ENCODE measurements at regions not wholly inside any gene's neighbourhood (a gene's known extent, or its start where the extent isn't known, plus 50 kb on each side); places are given as distances from the start of the nearest gene placed in this dataset.

DNA sequence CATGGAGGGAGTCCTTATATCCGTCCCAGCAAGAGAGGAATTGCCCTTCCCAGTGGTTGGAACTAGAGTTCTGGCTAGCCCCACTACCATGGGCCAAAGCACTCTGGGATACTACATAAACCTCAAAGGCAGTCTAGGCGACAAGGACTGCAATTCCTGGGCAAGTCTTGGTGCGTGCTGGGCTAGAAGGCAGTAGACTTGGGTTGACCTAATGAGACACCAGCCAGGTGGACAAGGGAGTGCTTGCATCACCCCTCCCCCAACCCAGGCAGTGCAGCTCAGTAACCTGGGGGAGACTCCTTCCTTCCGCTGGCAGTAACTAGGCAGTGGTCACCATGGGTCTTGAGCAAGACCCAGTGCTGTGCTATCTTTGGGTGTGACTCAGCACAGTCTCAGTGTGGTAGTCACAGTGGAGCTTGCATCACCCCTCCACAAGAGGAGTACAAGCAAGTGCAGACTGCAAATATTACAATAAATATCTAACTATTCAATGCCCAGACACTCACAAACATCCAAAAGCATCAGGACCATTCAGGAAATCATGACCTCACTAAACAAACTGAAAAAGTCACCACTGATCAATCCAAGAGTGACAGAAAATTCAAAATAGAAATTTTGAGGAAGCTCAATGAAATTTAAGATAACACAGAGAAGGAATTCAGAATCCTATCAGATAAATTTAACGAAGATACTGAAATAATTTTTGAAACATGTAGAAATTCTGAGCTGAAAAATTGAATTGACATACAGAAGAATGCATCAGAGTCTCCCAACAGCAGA lies 84.7 kb upstream of the LYPLAL1 start (continued):
- TF ChIP-seq YY1 (IDR thresholded peaks at IDR 0.05; ENCODE audit: extremely low read depth, insufficient replicate concordance, low read depth, low read length) (no peak), SP1 (IDR thresholded peaks at IDR 0.05; ENCODE audit: low read depth) (no peak), ZFX (IDR thresholded peaks at IDR 0.05) (no peak), EGR1 (IDR thresholded peaks at IDR 0.05; ENCODE audit: low read depth) (no peak)

- Histone ChIP-seq H3K27ac (ENCODE audit: low read depth, low read length) (no peak overlapping the region), H3K9ac (ENCODE audit: low read length) (no peak overlapping the region), H3K4me3 (replicated peaks in 1 of 2; ENCODE audit: low read depth in 1 of 2, low read length in 2 of 2) (no peak overlapping the region), H3K4me1 (ENCODE audit: control insufficient read depth in 1 of 2, insufficient read depth in 2 of 2, low read length in 2 of 2) (peaks cover 0 to 6% of the 10 kb centered on the region in 2 experiments; a peak in 1 of 4 replicates), H3K4me2 (ENCODE audit: low read length) (no peak overlapping the region), H4K20me1 (ENCODE audit: insufficient read depth) (no peaks in the 10 kb centered on the region), H3K79me2 (ENCODE audit: insufficient read depth, low read length) (no peaks in the 10 kb centered on the region), H3K36me3 (ENCODE audit: control insufficient read depth in 1 of 2, insufficient read depth in 2 of 2, low read length in 2 of 2) (no peaks in the 10 kb centered on the region), H2AFZ (ENCODE audit: low read depth, low read length, poor library complexity, severe bottlenecking) (no peak overlapping the region), H3K9me3 (ENCODE audit: control insufficient read depth in 1 of 2, insufficient read depth in 1 of 2, low read depth in 1 of 2, low read length in 2 of 2) (no peaks in the 10 kb centered on the region), H3K27me3 (ENCODE audit: insufficient read depth, low read length) (no peaks in the 10 kb centered on the region), H3K9me2 (ENCODE audit: insufficient read depth) (no peaks in the 10 kb centered on the region)
- RAD21 ChIA-PET (ENCODE audit: low non-redundant PET in 1 of 2, low total read pairs in 2 of 2, uncharacterized antibody in 2 of 2, unreplicated experiment in 2 of 2), result no interaction called here
- no peak for ATAC-seq
- TF ChIP-seq EZH2 (IDR thresholded peaks at IDR 0.05) (no peak), RAD21 (IDR thresholded peaks at IDR 0.05; ENCODE audit: low read depth) (no peak), FOSL1 (IDR thresholded peaks at IDR 0.05; ENCODE audit: low read depth) (no peak), POLR2A (IDR thresholded peaks at IDR 0.05; ENCODE audit: borderline replicate concordance, extremely low read depth, insufficient read depth, insufficient read length) (no peak), ZBTB33 (IDR thresholded peaks at IDR 0.05; ENCODE audit: extremely low read depth, insufficient replicate concordance, low read length) (no peak), EZH2phosphoT487 (IDR thresholded peaks at IDR 0.05; ENCODE audit: borderline replicate concordance) (no peak), POLR2AphosphoS5 (IDR thresholded peaks at IDR 0.05; ENCODE audit: low read depth, low read length) (no peak), JUND (IDR thresholded peaks at IDR 0.05) (no peak), YY1 (IDR thresholded peaks at IDR 0.05; ENCODE audit: extremely low read depth, insufficient replicate concordance, low read depth, low read length) (no peak), EGR1 (IDR thresholded peaks at IDR 0.05; ENCODE audit: low read depth) (no peak), ZFX (IDR thresholded peaks at IDR 0.05) (no peak), TCF7L2 (IDR thresholded peaks at IDR 0.05; ENCODE audit: borderline replicate concordance, extremely low read depth, insufficient read depth, insufficient read length) (no peak), CTCF (IDR thresholded peaks at IDR 0.05 in 2 of 3, conservative IDR thresholded peaks at IDR 0.05 in 1 of 3; ENCODE audit: borderline replicate concordance in 1 of 3, insufficient read depth in 1 of 3, low read depth in 2 of 3, low read length in 2 of 3) (no peak), CBX3 (IDR thresholded peaks at IDR 0.05; ENCODE audit: low read depth) (no peak), CEBPB (IDR thresholded peaks at IDR 0.05; ENCODE audit: low read depth) (no peak), SP1 (IDR thresholded peaks at IDR 0.05; ENCODE audit: low read depth) (no peak), SIN3A (IDR thresholded peaks at IDR 0.05; ENCODE audit: low read depth) (no peak)
- TF ChIP-seq, protein P1, sequence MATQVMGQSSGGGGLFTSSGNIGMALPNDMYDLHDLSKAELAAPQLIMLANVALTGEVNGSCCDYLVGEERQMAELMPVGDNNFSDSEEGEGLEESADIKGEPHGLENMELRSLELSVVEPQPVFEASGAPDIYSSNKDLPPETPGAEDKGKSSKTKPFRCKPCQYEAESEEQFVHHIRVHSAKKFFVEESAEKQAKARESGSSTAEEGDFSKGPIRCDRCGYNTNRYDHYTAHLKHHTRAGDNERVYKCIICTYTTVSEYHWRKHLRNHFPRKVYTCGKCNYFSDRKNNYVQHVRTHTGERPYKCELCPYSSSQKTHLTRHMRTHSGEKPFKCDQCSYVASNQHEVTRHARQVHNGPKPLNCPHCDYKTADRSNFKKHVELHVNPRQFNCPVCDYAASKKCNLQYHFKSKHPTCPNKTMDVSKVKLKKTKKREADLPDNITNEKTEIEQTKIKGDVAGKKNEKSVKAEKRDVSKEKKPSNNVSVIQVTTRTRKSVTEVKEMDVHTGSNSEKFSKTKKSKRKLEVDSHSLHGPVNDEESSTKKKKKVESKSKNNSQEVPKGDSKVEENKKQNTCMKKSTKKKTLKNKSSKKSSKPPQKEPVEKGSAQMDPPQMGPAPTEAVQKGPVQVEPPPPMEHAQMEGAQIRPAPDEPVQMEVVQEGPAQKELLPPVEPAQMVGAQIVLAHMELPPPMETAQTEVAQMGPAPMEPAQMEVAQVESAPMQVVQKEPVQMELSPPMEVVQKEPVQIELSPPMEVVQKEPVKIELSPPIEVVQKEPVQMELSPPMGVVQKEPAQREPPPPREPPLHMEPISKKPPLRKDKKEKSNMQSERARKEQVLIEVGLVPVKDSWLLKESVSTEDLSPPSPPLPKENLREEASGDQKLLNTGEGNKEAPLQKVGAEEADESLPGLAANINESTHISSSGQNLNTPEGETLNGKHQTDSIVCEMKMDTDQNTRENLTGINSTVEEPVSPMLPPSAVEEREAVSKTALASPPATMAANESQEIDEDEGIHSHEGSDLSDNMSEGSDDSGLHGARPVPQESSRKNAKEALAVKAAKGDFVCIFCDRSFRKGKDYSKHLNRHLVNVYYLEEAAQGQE (IDR thresholded peaks at IDR 0.05; ENCODE audit: low read depth), result no peak
- no TSS peak for BruUV-seq (replicated peaks)
- CTCF ChIA-PET, result no interaction called here
- intact Hi-C loops (cut with micrococcal nuclease), result no loop called here
- DNase-seq (ENCODE audit: low read depth, low spot score), result no peak
- POLR2A ChIA-PET, result no interaction called here
These were observed 83.1 kb upstream of the LYPLAL1 start for GRCh38 chr1:219090607-219091006.
